Large intestine (tissue), 3 donors: ENCODE measurements at regions not wholly inside any gene's neighbourhood (a gene's known extent, or its start where the extent isn't known, plus 50 kb on each side); places are given as distances from the start of the nearest gene placed in this dataset.

Source experiments
- DNase-seq, 2 donors: peaks; one replicate each; pipeline versions ENCODE4 v3.0.0 to v3.0.0-alpha.2; 2013
- H3K27ac ChIP-seq: one replicate; pipeline ENCODE4 v1.5.1; 2013; ENCODE audit warnings: low read length
- H3K27me3 ChIP-seq: 2 replicates; pipeline ENCODE4 v1.6.1; 2013; ENCODE audit warnings: low read length; ENCODE audit not compliant: control insufficient read depth, insufficient read depth
- H3K36me3 ChIP-seq: 2 replicates; pipeline ENCODE4 v1.6.1; 2013; ENCODE audit warnings: low read length; ENCODE audit not compliant: control insufficient read depth, insufficient read depth
- H3K4me1 ChIP-seq: one replicate; pipeline ENCODE4 v1.6.1; 2013; ENCODE audit warnings: low read length; ENCODE audit not compliant: control insufficient read depth, insufficient read depth
- H3K4me3 ChIP-seq: one replicate; pipeline ENCODE4 v1.5.1; 2013; ENCODE audit warnings: low read length
- H3K9me3 ChIP-seq: one replicate; pipeline ENCODE4 v1.6.1; 2013; ENCODE audit warnings: mild to moderate bottlenecking, low read depth, low read length, moderate library complexity; ENCODE audit not compliant: control insufficient read depth
- WGBS: methylation state at CpG from one replicate; pipeline ENCODE4 v1.1.5; 2013; ENCODE audit warnings: low lambda C conversion rate; ENCODE audit not compliant: insufficient coverage; 5-methylcytosine and 5-hydroxymethylcytosine counted together

DNA sequence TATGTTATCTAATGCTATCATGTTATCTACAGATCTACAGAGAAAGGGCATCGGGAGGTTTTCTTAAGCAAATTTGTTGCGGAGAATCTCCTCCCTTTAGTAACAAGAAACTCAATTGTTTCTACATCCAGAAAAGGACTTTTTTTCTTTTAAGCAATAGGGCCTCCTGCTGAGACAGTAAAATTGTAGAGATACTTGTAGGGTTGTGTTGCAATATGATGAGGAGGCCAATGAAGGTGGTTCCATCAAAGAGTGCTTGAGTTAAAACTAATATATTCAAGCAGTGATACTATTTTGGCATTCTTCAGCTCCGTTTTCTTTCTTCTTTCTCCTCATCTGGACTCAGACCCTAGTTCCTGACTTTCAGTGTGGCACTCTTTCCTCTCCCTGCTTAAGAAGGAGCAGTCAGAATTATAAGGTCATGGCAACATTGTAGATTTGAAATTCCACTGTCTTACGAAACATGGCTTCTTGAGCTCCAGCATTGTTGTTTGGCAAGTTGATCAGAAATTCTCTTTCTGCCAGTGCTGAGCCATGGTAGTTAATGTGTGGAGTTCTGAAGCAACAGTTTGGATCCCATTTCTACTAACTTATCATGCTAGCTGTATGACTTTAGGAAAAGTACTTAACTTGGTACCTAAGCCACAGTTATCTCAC, 202.0 kb upstream of the SLC14A2 start:
- Histone ChIP-seq H3K27ac (no peak overlapping the region), H3K4me3 (no peak overlapping the region), H3K27me3 (no peaks in the 10 kb centered on the region), H3K4me1 (peaks cover 11% of the 10 kb centered on the region), H3K36me3 (no peaks in the 10 kb centered on the region), H3K9me3 (no peaks in the 10 kb centered on the region)
- DNase-seq = no peak
- 94% methylated on average over 2 of the region's 4 CpGs for WGBS

DNA sequence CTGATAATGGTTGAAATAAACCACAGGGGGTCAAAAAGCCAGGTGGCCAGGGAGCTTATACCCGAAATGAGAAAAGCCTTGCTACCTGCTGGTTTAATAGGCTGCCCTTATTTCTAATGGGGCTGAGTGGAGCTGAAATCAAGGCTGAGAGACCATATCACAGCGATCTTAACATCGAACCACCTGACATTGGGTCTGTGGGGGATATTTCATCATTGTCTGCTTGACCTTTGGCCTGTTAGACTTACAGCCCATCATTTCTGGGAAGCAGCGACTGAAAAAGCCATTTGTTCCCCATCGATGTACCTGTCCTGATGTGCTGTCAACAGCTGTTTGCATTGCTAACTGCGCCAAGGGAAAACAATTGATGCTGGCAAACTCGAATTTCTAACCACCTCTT, 199.7 kb upstream of the SLC14A2 start:
- Histone ChIP-seq H3K27me3 (no peaks in the 10 kb centered on the region), H3K4me3 (no peak overlapping the region), H3K36me3 (no peaks in the 10 kb centered on the region), H3K9me3 (no peaks in the 10 kb centered on the region), H3K4me1 (peaks cover 11% of the 10 kb centered on the region), H3K27ac (peak overlapping the region; percentile 18)
- 100% methylated on average over 1 of the region's 7 CpGs for WGBS
- DNase-seq = peak in 1 of 2 donors; percentile 21

DNA sequence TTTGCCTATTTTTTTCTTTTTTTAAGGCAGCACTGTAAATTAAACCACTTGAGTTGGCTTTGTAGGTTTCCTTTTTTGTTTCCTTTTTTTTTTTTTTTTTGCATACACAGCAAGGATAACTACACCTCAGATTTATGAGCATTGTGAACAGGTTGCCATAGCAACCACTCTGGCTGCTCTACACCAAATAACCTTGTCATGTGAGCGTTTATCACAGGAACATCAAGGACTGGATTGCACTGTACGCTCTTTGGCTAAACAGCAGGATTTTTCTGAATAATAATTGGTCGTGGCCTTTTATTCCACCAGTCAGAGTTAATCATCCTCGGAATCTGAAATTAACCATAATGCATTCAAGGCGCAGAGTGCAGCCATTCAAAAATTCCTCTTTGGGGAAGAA, 199.1 kb upstream of the SLC14A2 start:
- no peaks in the 10 kb centered on the region for H3K36me3 ChIP-seq
- no CpG with 5 or more reads among the region's 5 CpGs for WGBS
- H3K4me3 ChIP-seq = no peak overlapping the region
- H3K4me1 ChIP-seq = peaks cover 11% of the 10 kb centered on the region
- no peaks in the 10 kb centered on the region for H3K9me3 ChIP-seq
- H3K27me3 ChIP-seq = no peaks in the 10 kb centered on the region
- DNase-seq = peak; percentile 87 to 92
- peak overlapping the region; percentile 18 for H3K27ac ChIP-seq

DNA sequence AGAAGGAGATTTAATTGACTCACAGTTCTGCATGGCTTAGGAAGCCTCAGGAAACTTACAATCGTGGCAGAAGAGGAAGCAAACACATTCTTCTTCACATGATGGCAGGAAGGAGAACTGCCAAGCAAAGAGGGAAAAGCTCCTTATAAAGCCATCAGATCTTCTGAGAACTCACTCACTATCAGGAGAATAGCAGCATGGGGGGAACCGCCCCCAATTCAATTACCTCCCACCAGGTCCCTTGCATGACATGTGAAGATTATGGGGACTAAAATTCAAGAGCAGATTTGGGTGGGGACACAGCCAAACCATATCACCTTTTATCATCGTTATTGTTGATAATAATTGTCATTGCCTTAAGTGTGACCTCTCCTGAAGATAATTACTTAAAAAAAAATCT, 197.9 kb upstream of the SLC14A2 start:
- Histone ChIP-seq H3K36me3 (no peaks in the 10 kb centered on the region), H3K27me3 (no peaks in the 10 kb centered on the region), H3K9me3 (no peaks in the 10 kb centered on the region), H3K4me3 (no peak overlapping the region), H3K27ac (no peak overlapping the region), H3K4me1 (peaks cover 11% of the 10 kb centered on the region)
- 40% methylated on average over 1 of the region's 3 CpGs for WGBS
- DNase-seq = no peak

DNA sequence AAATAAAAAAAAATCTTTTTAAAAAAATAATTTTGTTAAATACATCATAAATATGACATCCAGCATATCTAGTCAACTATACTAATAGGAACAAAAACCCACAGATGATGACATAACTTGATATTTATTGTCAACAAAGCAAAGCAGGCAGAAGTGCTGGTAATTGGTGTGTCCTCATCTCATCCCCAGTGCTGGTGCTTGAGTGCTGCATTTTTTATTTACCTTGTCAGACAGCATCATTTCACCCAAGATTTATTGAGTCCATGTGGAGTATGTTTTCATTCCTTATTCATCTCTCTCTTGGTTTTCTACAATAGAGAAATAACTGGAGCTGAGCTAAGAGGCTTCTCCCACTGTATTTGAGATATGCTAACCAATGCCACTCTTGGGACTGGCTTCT, 191.6 kb upstream of the SLC14A2 start:
- Histone ChIP-seq H3K27me3 (no peaks in the 10 kb centered on the region), H3K27ac (no peak overlapping the region), H3K4me3 (no peak overlapping the region), H3K4me1 (no peaks in the 10 kb centered on the region), H3K36me3 (no peaks in the 10 kb centered on the region), H3K9me3 (no peaks in the 10 kb centered on the region)
- no peak for DNase-seq

DNA sequence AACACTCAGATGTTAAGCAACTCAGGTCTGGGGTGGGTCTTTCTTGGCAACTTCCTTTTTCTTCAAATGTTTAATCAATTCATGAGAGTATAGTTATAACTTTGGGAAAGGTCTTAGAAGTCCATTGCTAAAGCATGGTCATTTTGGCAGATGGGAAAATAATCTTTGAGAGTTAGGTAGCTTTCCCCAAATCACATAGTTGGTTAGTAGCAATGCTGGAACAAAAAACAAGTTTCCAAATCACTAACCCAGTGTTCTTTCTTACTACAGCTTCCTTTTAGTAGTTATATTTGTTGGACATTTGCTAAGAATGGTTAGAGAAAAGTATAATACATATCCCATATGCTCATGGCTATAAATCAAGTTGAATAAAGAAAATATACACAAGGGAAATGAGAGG, 185.2 kb upstream of the SLC14A2 start:
- Histone ChIP-seq H3K27ac (no peak overlapping the region), H3K4me1 (no peaks in the 10 kb centered on the region), H3K9me3 (no peaks in the 10 kb centered on the region), H3K27me3 (no peaks in the 10 kb centered on the region), H3K36me3 (no peaks in the 10 kb centered on the region), H3K4me3 (no peak overlapping the region)
- no peak for DNase-seq

DNA sequence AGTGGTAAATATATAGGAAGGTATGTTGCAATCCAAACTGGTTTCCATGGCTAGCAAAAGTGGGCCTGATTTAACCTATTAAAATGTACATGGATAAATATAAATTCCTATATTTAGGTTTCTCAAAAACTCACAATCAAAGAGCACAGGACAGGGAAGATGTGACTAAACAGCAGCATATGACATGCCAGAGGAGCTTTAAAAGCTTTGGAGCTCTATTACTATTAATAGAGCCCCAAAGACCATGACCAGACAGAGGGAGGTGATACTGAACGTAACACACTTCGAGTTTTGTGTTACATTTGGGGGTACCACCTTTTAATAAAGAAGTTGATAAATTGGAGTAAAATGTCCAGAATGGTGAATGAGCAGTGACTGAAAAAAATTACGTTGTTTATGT, 179.5 kb upstream of the SLC14A2 start:
- DNase-seq = no peak
- H3K36me3 ChIP-seq = no peaks in the 10 kb centered on the region
- H3K4me1 ChIP-seq = no peaks in the 10 kb centered on the region
- no peaks in the 10 kb centered on the region for H3K27me3 ChIP-seq
- no peaks in the 10 kb centered on the region for H3K9me3 ChIP-seq
- H3K4me3 ChIP-seq = no peak overlapping the region
- 100% methylated on average over 1 of the region's 3 CpGs for WGBS
- no peak overlapping the region for H3K27ac ChIP-seq

DNA sequence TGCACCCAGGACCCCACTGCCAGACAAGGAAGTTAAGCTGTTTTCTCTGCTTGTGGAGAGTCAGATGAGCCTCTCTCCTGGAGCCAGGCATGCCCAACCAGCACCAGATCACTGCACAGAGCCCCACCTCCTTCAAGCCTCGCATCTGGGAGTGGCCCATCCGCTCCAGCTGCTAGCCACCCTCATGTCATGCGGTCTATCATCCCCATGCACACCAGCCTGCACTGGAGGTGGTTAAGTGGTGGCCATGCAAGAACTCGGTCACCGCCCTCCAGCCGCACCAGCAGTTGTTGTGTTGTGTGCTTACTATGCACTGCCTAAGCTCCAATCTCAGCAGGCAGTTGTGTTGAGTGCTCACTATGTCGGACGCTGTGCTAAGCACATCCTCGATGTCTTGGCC, 177.9 kb upstream of the SLC14A2 start:
- WGBS = no CpG with 5 or more reads among the region's 9 CpGs
- H3K4me1 ChIP-seq = no peaks in the 10 kb centered on the region
- H3K27ac ChIP-seq = no peak overlapping the region
- H3K4me3 ChIP-seq = no peak overlapping the region
- H3K9me3 ChIP-seq = no peaks in the 10 kb centered on the region
- no peaks in the 10 kb centered on the region for H3K27me3 ChIP-seq
- no peak for DNase-seq
- no peaks in the 10 kb centered on the region for H3K36me3 ChIP-seq

DNA sequence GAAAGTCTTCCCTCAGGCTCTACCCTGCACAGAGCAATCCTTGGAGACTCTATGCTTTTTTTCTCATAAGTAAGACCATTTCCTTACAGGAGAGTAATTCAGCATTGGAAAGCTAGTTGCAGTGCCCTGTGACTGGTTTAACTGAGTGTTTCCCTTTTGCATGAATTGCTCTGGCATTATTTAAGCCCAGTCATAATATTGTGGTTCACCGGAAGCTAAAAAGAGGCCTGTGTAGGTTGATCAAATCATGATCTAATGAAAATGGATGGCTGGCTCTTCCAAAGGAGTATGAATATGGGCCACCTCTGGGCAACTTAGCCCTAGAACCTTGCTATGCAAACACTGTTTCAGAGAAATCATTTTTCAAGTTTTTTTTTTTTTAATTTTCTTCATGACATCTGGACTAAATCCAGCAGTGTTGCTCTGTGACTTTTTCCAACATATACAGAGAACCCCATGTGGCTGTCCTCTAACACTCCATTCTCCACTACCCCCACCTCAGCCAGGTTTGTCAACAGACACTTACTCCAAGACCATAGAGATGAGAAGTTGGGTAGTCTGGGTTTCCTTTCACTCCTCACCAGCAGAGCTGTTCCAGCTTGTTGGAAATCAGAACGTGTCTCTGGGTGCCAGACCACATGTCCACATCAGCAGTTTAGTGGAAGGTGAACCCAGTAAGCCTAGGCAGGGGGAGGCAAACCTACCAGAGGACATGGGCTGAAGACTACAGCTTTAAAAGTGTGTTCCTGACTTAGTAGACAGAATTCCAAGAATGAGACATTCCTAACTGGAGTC, 175.2 kb upstream of the SLC14A2 start:
- DNase-seq = no peak
- H3K36me3 ChIP-seq = no peaks in the 10 kb centered on the region
- H3K4me3 ChIP-seq = no peak overlapping the region
- peaks cover 3% of the 10 kb centered on the region for H3K4me1 ChIP-seq
- no peaks in the 10 kb centered on the region for H3K9me3 ChIP-seq
- no peaks in the 10 kb centered on the region for H3K27me3 ChIP-seq
- H3K27ac ChIP-seq = no peak overlapping the region
- no CpG with 5 or more reads among the region's 2 CpGs for WGBS

DNA sequence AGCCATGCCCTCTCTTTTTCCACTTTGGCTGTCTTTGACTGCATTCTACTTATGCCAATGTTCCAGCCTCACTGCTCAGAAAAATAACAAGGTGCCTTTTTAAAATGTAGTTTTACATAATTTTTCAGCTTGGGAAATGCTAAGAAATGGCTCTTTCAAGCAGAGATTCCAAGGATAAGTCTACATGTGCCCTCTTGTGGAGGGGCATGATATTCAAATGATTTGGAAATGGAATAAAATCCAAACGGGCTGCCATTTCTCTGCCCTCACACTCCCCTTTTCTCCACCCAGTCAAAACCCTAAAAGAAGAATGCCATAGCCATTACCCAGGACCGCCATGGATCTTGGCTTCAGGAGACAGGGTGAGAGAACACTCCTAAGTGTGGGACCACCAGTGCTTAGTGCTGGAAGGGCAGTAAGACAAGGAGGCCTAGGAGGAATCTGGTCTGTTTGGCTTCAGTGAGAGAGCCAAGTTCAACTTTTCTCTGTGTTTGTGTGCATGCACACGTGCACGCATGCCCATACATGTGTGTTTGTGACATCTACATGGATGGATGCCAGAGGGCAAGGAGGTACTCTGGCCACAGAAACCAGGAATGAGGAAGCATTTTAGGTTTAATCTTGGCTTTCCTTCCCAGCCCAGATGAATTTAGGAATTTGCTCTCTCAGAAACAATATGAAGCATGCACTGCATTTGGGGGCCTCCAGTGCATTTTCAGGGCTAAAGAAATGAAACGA, 174.0 kb upstream of the SLC14A2 start:
- no peaks in the 10 kb centered on the region for H3K36me3 ChIP-seq
- 72% methylated on average over 3 of the region's 5 CpGs for WGBS

More for the DNA sequence above, 174.0 kb upstream of the SLC14A2 start:
- no peak overlapping the region for H3K27ac ChIP-seq
- no peaks in the 10 kb centered on the region for H3K27me3 ChIP-seq
- DNase-seq = no peak
- H3K9me3 ChIP-seq = no peaks in the 10 kb centered on the region
- peaks cover 13% of the 10 kb centered on the region for H3K4me1 ChIP-seq
- no peak overlapping the region for H3K4me3 ChIP-seq
